Adrenal gland (tissue), 5 donors: ENCODE measurements at regions not wholly inside any gene's neighbourhood (a gene's known extent, or its start where the extent isn't known, plus 50 kb on each side); places are given as distances from the start of the nearest gene placed in this dataset.

Experiments used
- POLR2A ChIP-seq, 2 donors: fragments of 450-650 bp; IDR thresholded peaks; one replicate each; pipeline ENCODE4 v1.6.1; 2017; ENCODE audit warnings: antibody characterized with exemption in 2 of 2, mild to moderate bottlenecking in 2 of 2, moderate library complexity in 1 of 2
- TF ChIP-seq, protein P1 (sequence below), 6 experiments: fragments of 450-650 bp in 4 of 6; fragments of 200-600 bp in 2 of 6; sonication (generic) in 1 of 6; IDR thresholded peaks; 1 replicate in 5 of 6; 2 replicates in 1 of 6; pipeline versions ENCODE4 v1.5.1 to v1.8.0; 2016 to 2021; ENCODE audit warnings: antibody characterized with exemption in 6 of 6, mild to moderate bottlenecking in 2 of 6, moderate library complexity in 1 of 6
- donor health status: DM: no; HTN: no; CAD: no.

DNA sequence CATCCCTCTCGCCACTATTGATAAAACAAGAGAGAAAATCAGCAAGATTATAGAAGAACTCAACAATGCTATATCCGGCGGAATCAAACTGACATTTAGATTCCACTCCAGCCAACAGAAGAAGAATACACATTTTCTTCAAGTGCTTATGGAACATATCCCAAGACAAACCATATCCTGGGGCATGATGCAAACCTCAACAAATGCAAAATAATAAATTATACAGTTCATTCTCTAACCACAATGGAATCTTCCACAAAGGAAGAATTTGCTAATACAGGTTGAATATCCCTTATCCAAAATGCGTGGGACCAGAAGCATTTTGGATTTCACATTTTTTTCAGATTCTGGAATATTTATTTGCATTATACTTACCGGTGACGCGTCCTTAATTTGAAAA, 51.4 kb upstream of the YPEL5 start:
- TF ChIP-seq, protein P1, sequence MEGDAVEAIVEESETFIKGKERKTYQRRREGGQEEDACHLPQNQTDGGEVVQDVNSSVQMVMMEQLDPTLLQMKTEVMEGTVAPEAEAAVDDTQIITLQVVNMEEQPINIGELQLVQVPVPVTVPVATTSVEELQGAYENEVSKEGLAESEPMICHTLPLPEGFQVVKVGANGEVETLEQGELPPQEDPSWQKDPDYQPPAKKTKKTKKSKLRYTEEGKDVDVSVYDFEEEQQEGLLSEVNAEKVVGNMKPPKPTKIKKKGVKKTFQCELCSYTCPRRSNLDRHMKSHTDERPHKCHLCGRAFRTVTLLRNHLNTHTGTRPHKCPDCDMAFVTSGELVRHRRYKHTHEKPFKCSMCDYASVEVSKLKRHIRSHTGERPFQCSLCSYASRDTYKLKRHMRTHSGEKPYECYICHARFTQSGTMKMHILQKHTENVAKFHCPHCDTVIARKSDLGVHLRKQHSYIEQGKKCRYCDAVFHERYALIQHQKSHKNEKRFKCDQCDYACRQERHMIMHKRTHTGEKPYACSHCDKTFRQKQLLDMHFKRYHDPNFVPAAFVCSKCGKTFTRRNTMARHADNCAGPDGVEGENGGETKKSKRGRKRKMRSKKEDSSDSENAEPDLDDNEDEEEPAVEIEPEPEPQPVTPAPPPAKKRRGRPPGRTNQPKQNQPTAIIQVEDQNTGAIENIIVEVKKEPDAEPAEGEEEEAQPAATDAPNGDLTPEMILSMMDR (IDR thresholded peaks at IDR 0.05), result no peak
- TF ChIP-seq POLR2A (IDR thresholded peaks at IDR 0.05), result no peak
